WERI-Rb-1 (cell line): ENCODE measurements at regions not wholly inside any gene's neighbourhood (a gene's known extent, or its start where the extent isn't known, plus 50 kb on each side); places are given as distances from the start of the nearest gene placed in this dataset.
"Not testable (repeated sequence)": the region's sequence is repeated elsewhere in the genome, so short reads cannot be mapped to it uniquely, and the experiment has no call there.

Source experiments
- DNase-seq: peaks from one replicate; pipeline ENCODE4 v3.0.0-alpha.2; 2020
- H3K27ac ChIP-seq: fragments of 250-450 bp; sonication (Bioruptor Pico); 2 replicates; pipeline ENCODE4 v1.5.1; 2020; ENCODE audit warnings: mild to moderate bottlenecking, moderate library complexity
- H3K27me3 ChIP-seq: fragments of 250-450 bp; sonication (Bioruptor Pico); 2 replicates; pipeline ENCODE4 v1.5.1; 2021; ENCODE audit warnings: mild to moderate bottlenecking, low read depth, moderate library complexity; ENCODE audit not compliant: insufficient read depth, severe bottlenecking
- H3K36me3 ChIP-seq: fragments of 250-450 bp; sonication (Bioruptor Pico); 2 replicates; pipeline ENCODE4 v1.5.1; 2020; ENCODE audit warnings: mild to moderate bottlenecking, moderate library complexity
- H3K4me3 ChIP-seq: 2 replicates; pipeline ENCODE4 v1.5.1; 2011; ENCODE audit warnings: low read depth, mild to moderate bottlenecking, control low read depth, low read length
- H3K9me3 ChIP-seq: fragments of 250-450 bp; sonication (Bioruptor Pico); 2 replicates; pipeline ENCODE4 v1.5.1; 2021; ENCODE audit warnings: mild to moderate bottlenecking, moderate library complexity; ENCODE audit not compliant: severe bottlenecking
- TF ChIP-seq, protein P1 (sequence below): IDR thresholded peaks from 2 replicates; pipeline ENCODE4 v1.5.1; 2011; ENCODE audit warnings: low read depth, mild to moderate bottlenecking, control low read depth, inconsistent platforms, low read length

DNA sequence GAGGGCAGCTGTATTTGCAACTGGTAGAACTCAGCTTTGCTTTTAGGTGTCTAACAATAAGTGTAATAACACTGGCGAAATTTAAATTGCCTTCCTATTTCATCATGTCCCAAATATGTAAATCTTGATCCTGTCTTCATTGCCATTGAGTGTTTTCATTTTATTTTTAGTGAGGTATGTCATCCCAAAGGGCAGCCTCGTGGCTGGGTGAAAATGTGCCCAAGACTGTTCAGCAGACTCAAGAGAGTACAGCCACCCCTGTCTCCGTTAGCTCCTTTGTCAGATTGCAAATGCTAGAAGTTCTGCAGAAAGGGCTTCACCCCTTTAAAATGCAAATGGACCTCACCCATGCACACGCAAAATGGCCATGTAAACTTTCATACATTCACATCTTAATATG is 278.8 kb downstream of the RND3 start:
- H3K9me3 ChIP-seq, result no peaks in the 10 kb centered on the region
- no peaks in the 10 kb centered on the region for H3K36me3 ChIP-seq
- no peaks in the 10 kb centered on the region for H3K27me3 ChIP-seq
- no peak for DNase-seq
- TF ChIP-seq, protein P1, sequence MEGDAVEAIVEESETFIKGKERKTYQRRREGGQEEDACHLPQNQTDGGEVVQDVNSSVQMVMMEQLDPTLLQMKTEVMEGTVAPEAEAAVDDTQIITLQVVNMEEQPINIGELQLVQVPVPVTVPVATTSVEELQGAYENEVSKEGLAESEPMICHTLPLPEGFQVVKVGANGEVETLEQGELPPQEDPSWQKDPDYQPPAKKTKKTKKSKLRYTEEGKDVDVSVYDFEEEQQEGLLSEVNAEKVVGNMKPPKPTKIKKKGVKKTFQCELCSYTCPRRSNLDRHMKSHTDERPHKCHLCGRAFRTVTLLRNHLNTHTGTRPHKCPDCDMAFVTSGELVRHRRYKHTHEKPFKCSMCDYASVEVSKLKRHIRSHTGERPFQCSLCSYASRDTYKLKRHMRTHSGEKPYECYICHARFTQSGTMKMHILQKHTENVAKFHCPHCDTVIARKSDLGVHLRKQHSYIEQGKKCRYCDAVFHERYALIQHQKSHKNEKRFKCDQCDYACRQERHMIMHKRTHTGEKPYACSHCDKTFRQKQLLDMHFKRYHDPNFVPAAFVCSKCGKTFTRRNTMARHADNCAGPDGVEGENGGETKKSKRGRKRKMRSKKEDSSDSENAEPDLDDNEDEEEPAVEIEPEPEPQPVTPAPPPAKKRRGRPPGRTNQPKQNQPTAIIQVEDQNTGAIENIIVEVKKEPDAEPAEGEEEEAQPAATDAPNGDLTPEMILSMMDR, result no peak
- no peak overlapping the region for H3K4me3 ChIP-seq
- no peak overlapping the region for H3K27ac ChIP-seq

DNA sequence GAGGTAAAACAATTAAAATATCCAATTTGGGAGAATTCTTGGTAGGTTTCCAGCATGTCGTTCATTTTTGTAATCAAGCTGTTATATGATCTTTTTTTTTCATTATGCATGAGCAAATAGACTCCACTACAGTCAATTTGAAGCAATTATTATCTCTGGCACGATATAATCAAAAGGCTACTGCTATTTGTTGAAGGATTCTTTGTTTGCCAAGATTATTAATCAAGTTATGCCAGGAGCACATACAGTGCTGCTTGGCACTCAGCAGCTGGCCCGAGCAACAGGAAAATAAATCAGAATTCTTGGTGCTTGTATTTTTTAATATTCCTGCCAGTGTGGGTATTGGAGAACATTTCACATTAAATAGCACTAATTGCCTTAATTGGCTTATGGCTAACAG is 279.5 kb downstream of the RND3 start:
- TF ChIP-seq, protein P1, result no peak
- Histone ChIP-seq H3K9me3 (no peaks in the 10 kb centered on the region), H3K27ac (no peak overlapping the region), H3K4me3 (no peak overlapping the region), H3K27me3 (no peaks in the 10 kb centered on the region), H3K36me3 (no peaks in the 10 kb centered on the region)
- DNase-seq, result no peak

DNA sequence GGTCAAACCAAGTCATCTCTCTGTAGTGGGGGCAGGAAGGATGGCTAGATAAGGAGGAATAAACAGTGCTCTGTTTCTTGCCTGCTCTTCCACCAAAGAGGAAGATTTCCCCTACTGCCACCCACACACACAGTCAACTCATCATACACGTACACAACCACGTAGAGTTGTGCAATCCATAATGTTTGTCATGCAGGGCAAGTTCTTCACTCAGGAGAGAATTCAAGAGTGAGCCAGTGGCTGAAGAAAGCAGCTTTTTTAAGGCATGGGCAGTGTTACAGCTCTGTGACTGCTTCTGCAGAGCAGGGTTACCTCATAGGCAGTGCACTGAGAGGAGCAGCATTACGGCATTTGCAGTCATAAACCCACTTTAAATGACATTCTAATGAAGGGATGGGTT is 283.0 kb downstream of the RND3 start:
- no peaks in the 10 kb centered on the region for H3K9me3 ChIP-seq
- no peaks in the 10 kb centered on the region for H3K27me3 ChIP-seq
- no peaks in the 10 kb centered on the region for H3K36me3 ChIP-seq
- no peak for DNase-seq
- TF ChIP-seq, protein P1, result no peak
- no peak overlapping the region for H3K4me3 ChIP-seq
- no peak overlapping the region for H3K27ac ChIP-seq

DNA sequence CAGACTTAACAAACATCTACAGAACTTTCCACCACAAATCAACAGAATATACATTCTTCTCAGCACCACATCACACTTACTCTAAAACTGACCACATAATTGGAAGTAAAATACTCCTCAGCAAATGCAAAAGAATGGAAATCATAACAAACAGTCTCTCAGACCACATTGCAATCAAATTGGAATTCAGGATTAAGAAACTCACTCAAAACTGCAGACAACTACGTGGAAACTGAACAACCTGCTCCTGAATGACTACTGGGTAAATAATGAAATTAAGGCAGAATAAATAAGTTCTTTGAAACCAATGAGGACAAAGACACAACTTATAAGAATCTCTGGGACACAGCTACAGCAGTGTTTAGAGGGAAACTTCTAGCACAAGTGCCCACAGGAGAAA is 292.7 kb downstream of the RND3 start:
- H3K27ac ChIP-seq, result not testable (repeated sequence)

DNA sequence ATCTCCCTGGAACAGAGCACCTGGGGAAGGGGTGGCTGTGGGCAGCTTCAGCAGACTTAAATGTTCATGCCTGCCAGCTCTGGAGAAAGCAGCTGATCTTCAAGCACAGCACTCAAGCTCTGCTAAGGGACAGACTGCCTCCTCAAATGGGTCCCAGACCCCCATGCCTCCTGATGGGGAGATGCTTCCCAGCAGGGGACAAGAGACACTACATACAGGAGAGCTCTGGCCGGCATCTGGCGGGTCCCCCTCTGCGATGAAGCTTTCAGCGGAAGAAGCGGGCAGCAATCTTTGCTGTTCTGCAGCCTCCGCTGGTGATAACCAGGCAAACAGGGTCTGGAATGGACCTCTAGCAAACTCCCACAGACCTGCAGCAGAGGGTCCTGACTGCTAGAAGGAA is 294.8 kb downstream of the RND3 start:
- H3K9me3 ChIP-seq, result no peaks in the 10 kb centered on the region
- TF ChIP-seq, protein P1, result no peak
- no peak overlapping the region for H3K4me3 ChIP-seq
- DNase-seq, result no peak
- H3K36me3 ChIP-seq, result no peaks in the 10 kb centered on the region
- no peak overlapping the region for H3K27ac ChIP-seq
- no peaks in the 10 kb centered on the region for H3K27me3 ChIP-seq

More for the DNA sequence above, 292.7 kb downstream of the RND3 start:
- H3K9me3 ChIP-seq, H3K36me3 ChIP-seq, DNase-seq, H3K4me3 ChIP-seq, H3K27me3 ChIP-seq: not testable (repeated sequence)

DNA sequence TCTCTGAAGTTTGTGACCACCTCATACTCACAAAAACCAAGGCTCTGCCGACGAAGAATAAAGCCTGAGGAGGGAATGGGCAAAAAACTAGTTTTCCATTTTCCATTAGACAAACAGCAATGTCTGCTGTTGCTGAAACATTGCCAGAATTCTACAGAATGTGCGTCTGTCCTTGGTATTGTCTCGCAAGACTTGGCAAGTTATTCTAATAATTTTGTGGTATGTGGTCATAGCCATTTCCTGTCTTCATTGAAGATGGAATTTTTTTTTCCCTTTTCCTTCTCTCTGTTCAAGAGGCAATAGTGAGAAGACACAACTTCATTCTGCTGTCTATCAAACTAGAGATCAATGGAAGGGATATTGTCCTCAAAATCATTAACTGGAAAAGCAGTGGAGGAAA is 296.1 kb downstream of the RND3 start:
- TF ChIP-seq, protein P1, result no peak
- Histone ChIP-seq H3K9me3 (no peaks in the 10 kb centered on the region), H3K27me3 (no peaks in the 10 kb centered on the region), H3K4me3 (no peak overlapping the region), H3K27ac (no peak overlapping the region), H3K36me3 (no peaks in the 10 kb centered on the region)
- DNase-seq, result no peak
